A549 (cell line): ENCODE measurements at regions not wholly inside any gene's neighbourhood (a gene's known extent, or its start where the extent isn't known, plus 50 kb on each side); places are given as distances from the start of the nearest gene placed in this dataset.

Source experiments
- CTCF ChIP-seq: fragments of >200 bp; sonication (Bioruptor Twin); formaldehyde crosslinking; IDR thresholded peaks from 3 replicates; pipeline ENCODE4 v1.5.1; 2016
- EHMT2 ChIP-seq: fragments of 200-600 bp; sonication (generic); IDR thresholded peaks from 2 replicates; pipeline ENCODE4 v1.6.1; 2016; ENCODE audit warnings: antibody characterized with exemption, low read depth, mild to moderate bottlenecking, moderate library complexity
- EP300 ChIP-seq, 2 experiments: fragments of >200 bp; sonication (Bioruptor Twin); formaldehyde crosslinking; IDR thresholded peaks; 2 replicates in 1 of 2; 3 replicates in 1 of 2; pipeline ENCODE4 v1.6.1; 2016 to 2017
- HMGXB4 ChIP-seq: fragments of 250-450 bp; sonication (Bioruptor Pico); IDR thresholded peaks from 2 replicates; pipeline ENCODE4 v1.5.0; 2021; ENCODE audit warnings: mild to moderate bottlenecking, moderate library complexity, borderline replicate concordance
- MYC ChIP-seq: IDR thresholded peaks from 2 replicates; pipeline ENCODE4 v1.6.1; 2012; ENCODE audit warnings: mild to moderate bottlenecking, inconsistent platforms, low read length, improper control_type of control experiment, borderline replicate concordance
- NR3C1 ChIP-seq: fragments of >200 bp; sonication (Bioruptor Twin); formaldehyde crosslinking; IDR thresholded peaks from 3 replicates; pipeline ENCODE4 v1.6.1; 2017
- PBX3 ChIP-seq: IDR thresholded peaks from 2 replicates; pipeline ENCODE4 v1.6.1; 2012
- PHF8 ChIP-seq: fragments of 200-600 bp; sonication (generic); IDR thresholded peaks from 2 replicates; pipeline ENCODE4 v1.6.1; 2016; ENCODE audit warnings: low read depth, mild to moderate bottlenecking, antibody characterized with exemption, moderate library complexity, borderline replicate concordance
- POLR2A ChIP-seq: IDR thresholded peaks from 2 replicates; pipeline ENCODE4 v1.6.1; 2012; ENCODE audit warnings: mild to moderate bottlenecking, low read length
- POLR2AphosphoS2 ChIP-seq: conservative IDR thresholded peaks from 2 replicates; pipeline ENCODE4 v1.6.1; 2012; ENCODE audit warnings: low read length, improper control_type of control experiment, inconsistent platforms
- RAD21 ChIP-seq, 2 experiments: fragments of >200 bp in 1 of 2; sonication (Bioruptor Twin) in 1 of 2; formaldehyde crosslinking in 1 of 2; IDR thresholded peaks in 1 of 2; conservative IDR thresholded peaks in 1 of 2; 2 replicates in 1 of 2; 3 replicates in 1 of 2; pipeline ENCODE4 v1.6.1; 2012 to 2018; ENCODE audit warnings: inconsistent platforms in 1 of 2
- SMC3 ChIP-seq: fragments of >200 bp; sonication (Bioruptor Twin); formaldehyde crosslinking; IDR thresholded peaks from 3 replicates; pipeline ENCODE4 v1.6.1; 2018; ENCODE audit warnings: inconsistent platforms
- TP53 ChIP-seq: fragments of 250-450 bp; sonication (Bioruptor Pico); IDR thresholded peaks from 2 replicates; pipeline ENCODE4 v1.5.0; 2021; ENCODE audit warnings: mild to moderate bottlenecking, moderate library complexity
- USF2 ChIP-seq: fragments of 450-650 bp; IDR thresholded peaks from 2 replicates; pipeline ENCODE4 v1.6.1; 2014; ENCODE audit warnings: antibody characterized with exemption

GRCh38 chr16:27640277-27640600 lies 90.3 kb downstream of the KATNIP start:
- no peak for TF ChIP-seq EHMT2
- TF ChIP-seq SMC3 = no peak
- TF ChIP-seq CTCF = no peak
- TF ChIP-seq RAD21 (conservative IDR thresholded peaks at IDR 0.05 in 1 of 2, IDR thresholded peaks at IDR 0.05 in 1 of 2) = no peak
- no peak for TF ChIP-seq MYC
- TF ChIP-seq HMGXB4 (CRISPR knock-in tag) = no peak
- no peak for TF ChIP-seq PHF8
- no peak for TF ChIP-seq NR3C1
- TF ChIP-seq POLR2A = no peak
- no peak for TF ChIP-seq POLR2AphosphoS2
- TF ChIP-seq EP300 (IDR thresholded peaks at IDR 0.05) = no peak
- TF ChIP-seq USF2 = no peak
- no peak for TF ChIP-seq TP53 (CRISPR knock-in tag)
- TF ChIP-seq PBX3 = no peak
